ENCODE measurements at regions not wholly inside any gene's neighbourhood (a gene's known extent, or its start where the extent isn't known, plus 50 kb on each side); places are given as distances from the start of the nearest gene placed in this dataset.

DNA sequence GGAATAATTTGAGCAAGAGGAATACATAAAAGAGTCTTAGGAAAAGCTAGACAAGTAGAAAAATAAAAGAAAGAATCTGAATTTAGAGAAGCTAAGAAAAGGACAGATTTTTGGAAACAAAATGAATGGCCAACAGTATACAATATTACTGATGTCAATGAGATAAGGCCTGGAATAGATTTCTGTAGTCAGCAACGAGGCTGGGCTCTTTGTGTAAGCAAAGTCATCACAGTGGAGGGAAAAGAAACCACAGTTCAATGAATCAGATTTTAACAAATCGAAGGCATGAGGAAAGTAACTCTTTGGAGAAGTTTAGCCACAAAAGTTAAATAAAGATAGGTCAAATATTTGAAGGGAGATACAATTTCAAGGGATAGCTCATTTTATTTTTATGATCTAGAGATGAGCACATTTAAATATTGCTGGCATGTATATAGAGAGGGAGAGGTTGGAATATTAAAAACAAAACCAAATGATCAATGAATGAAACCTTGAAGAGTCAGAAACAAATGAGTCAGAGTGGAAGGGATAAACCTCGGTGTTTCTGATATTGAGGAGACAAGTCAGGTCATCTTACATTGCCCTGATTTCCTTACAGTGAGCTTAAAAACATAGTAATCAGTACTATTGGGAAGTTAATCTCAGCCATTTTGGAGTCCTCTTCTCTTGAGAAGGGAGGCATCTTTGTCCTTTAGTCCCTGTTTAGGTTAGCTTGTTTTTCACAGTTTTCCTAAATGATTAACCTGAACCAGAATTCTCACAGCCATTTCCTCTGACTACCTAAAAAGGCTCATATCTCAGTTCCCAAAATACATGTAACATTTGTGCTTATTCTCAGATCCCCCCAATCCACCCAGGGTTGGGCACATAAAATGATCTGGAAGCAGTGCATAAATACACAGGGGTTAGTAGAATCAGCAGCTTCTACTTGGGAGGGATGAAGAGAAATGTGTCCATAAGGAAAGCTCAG is 620.0 kb upstream of the B3GALT2 start:
- DNase-seq (ENCODE audit: low spot score), result no peak

DNA sequence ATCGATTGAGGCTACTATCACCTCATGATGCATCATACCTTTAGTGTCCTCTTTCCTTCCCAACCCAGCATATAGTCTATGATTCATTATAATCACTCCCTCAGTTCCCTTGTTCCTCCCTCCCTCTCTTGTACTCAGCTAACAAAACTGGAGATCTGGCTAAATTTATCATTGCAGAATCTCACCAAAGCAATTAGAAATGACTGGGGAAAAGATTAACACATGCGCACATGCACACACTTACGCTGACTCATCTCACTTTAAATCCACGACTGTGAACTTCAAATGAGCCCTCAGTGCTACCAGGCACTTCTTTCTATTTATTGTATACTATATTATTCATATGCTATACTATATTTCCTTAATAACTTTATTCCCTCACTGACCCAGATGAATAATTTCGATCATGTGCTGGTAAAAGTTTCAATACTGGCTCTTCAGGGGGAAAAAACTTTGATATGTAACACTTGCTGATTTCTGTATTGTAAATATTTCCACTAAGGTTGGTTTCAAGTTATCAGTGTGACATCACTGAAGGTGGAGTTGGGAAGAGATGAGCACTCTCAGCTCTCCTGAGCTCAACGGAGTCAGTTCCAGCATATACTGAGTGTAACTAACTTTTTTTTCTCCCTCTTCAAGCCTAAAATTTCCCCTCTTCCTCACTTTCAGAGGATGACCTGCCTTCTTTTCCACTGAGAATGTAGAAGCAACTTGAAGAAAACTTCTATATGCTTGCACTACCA is 613.7 kb upstream of the B3GALT2 start:
- peak; percentile 69 for DNase-seq (ENCODE audit: low spot score)

- DNase-seq (ENCODE audit: low spot score), result no peak
Measured at GRCh38 chr1:193799371-193799770, 613.0 kb upstream of the B3GALT2 start.

DNA sequence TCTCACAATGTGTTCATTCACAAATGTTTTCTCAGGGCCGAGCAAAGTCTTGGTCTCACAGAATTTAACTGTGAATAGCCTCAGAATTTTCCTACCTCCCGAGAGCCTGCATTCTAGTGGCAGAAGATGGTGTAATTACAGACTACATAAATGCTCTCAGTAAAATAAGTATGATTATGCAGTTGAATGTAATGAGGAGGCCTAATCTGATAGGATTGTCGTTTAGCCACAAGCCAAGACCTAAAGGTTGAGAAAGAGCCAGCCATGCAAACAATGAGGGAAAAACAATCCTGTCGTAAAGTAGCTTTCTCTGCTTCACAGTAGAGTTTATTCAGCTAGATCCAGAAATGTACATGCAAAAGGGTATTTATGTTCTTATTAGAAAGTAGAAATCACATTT is 607.8 kb upstream of the B3GALT2 start:
- DNase-seq (ENCODE audit: low spot score), result no peak

DNA sequence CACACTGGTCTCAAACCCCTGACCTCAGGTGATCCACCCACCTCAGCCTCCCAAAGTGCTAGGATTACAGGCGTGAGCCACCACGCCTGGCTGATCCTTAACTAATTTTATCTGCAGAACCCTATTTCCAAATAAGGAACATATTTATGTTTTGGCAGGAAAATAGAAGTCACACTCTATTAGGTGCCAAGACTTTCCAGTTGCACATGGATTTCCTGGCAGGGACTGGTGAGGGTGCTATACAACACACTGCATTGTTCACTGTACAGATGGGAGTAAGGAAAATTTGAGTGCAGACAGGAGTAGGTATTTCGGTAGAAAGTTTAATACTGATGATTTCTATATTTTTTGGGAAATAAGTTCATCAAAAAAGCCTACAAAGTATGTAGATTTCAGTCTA is 605.3 kb upstream of the B3GALT2 start:
- no peak for DNase-seq (ENCODE audit: low spot score)

DNA sequence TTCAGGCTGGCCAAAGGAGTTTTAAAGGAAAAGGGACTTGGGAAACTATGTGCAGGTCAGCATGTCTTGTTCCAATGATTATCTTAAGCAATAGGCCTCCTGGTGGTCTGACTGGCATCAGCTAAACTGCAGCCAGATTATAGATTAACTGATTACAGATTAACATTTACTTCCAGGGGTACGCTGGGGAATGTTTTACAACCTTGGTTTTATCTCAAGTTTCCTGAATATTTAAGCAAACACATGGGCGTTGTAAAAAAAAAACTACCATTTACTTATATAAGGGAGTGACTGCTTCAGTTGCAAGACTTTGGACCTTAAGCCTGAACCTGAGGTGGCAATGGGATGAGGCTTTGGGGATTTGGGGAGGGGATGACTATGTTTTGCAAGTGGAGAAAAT is 600.6 kb upstream of the B3GALT2 start:
- DNase-seq (ENCODE audit: low spot score), result no peak

- no peak for DNase-seq (ENCODE audit: low spot score)
Measured at GRCh38 chr1:193785850-193786420, 599.5 kb upstream of the B3GALT2 start.

- no peak for DNase-seq (ENCODE audit: low spot score)
Measured at GRCh38 chr1:193774536-193775323, 588.3 kb upstream of the B3GALT2 start.

DNA sequence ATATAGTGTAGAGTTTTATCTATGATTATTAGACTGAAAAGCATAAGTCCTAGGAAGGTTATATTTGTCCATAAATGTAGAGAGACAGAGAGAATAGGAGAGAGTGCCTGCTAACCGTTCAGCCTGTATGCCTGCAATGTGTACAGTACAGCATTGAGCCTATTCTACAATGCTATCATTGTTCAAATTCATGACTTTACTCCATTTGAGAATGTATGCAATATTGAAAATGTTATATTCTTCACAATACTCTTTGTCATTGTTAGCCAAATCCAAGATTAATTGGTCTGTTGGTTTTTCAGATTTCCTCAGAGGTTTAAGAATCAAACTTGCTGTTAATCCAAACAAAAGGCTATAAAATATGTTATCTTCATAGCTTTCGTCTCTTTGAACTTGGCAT is 585.2 kb upstream of the B3GALT2 start:
- no peak for DNase-seq (ENCODE audit: low spot score)

- DNase-seq (ENCODE audit: low spot score), result no peak
Measured at GRCh38 chr1:193769651-193770050, 583.2 kb upstream of the B3GALT2 start.

DNA sequence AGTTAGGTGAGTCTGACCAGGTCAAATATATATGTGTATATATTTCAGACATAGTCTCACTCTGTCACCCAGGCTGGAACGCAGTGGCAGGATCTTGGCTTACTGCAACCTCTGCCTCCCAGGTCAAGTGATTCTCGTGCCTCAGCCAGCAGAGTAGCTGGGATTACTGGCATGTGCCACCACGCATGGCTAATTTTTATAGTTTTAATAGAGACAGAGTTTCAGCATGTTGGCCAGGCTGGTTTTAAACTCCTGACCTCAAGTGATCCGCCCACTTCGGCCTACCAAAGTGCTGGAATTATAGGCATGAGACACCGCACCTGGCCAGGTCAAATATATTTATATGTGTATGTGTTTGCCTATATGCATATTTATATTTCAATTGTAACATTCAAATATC is 581.5 kb upstream of the B3GALT2 start:
- DNase-seq (ENCODE audit: low spot score), result no peak

DNA sequence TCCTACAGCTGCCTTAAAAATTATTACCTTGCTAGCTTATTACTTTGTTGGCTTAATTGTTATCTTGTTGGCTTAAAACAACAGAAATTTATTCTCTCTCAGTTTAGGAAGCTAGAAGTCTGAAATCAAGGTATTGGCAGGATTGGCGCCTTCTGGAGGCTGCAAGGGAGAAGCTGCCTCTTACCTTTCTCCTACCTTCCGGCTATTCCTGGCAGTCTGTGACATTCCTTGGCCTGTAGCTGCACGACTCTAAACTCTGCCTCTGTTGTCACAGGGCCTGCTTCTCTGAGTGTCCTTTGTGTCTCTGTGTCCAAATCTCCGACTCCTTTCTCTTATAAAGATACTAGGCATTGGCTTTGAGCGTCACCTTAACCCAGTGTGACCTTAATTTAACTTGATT is 579.9 kb upstream of the B3GALT2 start:
- no peak for DNase-seq (ENCODE audit: low spot score)

DNA sequence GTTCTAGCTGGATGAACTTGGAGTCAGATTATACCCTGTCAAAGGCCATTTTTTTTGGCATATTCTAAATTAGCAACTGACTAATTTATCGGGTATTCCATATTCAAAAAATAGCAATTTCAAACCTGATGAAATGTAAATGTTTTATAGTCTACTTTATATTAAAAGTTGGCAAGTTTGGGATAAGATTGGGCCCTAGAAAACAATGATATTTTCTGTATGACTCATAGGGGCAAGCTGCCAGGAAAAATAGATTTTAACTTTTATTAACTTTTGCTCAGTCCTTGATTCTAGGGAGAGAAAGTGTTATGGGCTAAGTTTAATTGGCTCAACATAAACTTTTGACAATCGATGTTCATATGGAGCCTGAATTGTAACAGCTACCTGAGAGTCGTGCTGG is 576.9 kb upstream of the B3GALT2 start:
- DNase-seq (ENCODE audit: low spot score), result peak; percentile 21

DNA sequence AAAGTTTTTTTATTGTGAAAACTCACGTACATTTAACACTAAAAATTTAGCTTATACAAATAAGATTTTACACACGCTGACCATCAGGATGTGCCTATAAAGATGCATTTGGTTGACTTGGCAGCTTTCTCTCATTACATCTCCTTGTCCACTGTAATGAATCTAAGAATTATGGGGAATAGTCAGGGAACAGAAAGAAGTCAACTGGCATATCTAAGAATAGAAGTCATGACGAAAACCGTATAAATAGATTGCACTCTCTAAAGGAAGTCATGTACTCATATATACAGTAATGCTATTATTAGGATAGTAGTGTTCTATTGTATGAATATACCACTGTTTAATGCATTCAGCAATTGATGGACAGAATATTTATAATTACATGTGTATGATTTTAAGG is 575.8 kb upstream of the B3GALT2 start:
- no peak for DNase-seq (ENCODE audit: low spot score)

- DNase-seq (ENCODE audit: low spot score), result no peak
Measured at GRCh38 chr1:193755441-193755840, 569.0 kb upstream of the B3GALT2 start.

GRCh38 chr1:193754732-193755427 is 568.5 kb upstream of the B3GALT2 start:
- peak; percentile 9 for DNase-seq (ENCODE audit: low spot score)

- no peak for DNase-seq (ENCODE audit: low spot score)
Measured at GRCh38 chr1:193754151-193754550, 567.7 kb upstream of the B3GALT2 start.

- DNase-seq (ENCODE audit: low spot score), result no peak
Measured at GRCh38 chr1:193753038-193753756, 566.8 kb upstream of the B3GALT2 start.

- DNase-seq (ENCODE audit: low spot score), result no peak
Measured at GRCh38 chr1:193749868-193750267, 563.5 kb upstream of the B3GALT2 start.

DNA sequence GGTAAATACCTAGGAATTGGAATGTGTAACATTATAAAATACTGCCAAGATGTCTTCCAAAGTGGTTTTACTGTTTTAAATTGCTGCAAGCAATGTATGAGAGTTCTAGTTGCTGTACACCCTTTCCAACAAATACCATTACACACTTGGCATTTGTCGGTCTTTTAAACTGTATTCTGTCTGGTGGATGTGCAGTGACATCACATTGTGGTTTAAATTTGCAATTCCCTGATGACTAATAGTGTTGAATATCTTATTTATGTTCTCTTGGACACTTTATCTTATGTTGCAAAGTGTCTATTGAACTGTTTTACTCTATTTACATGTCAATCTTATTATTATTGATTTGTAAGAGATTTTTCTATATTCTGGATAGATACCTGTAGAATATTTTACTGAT is 561.2 kb upstream of the B3GALT2 start:
- DNase-seq (ENCODE audit: low spot score), result peak; percentile 76

DNA sequence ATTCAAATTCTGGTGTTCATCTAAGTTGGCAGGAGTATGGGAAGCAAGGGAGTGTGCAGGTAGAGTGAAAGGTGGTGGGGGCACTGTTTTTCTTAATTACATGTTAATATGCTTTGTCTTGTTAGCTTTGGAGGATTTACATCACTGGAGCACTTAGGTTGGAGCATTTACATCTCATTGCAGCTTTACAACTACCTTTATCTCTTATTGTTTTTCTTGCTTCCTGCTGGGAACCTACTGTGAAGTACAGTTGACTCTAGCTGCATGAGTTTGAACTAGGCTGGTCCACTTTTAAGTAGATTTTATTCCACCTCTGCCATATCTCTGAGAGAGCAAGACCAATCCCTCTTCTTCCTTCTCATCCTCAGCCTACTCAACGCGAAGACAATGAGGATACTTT is 554.8 kb upstream of the B3GALT2 start:
- DNase-seq (ENCODE audit: low spot score), result no peak
